ENCODE measurements at regions not wholly inside any gene's neighbourhood (a gene's known extent, or its start where the extent isn't known, plus 50 kb on each side); places are given as distances from the start of the nearest gene placed in this dataset.

DNA sequence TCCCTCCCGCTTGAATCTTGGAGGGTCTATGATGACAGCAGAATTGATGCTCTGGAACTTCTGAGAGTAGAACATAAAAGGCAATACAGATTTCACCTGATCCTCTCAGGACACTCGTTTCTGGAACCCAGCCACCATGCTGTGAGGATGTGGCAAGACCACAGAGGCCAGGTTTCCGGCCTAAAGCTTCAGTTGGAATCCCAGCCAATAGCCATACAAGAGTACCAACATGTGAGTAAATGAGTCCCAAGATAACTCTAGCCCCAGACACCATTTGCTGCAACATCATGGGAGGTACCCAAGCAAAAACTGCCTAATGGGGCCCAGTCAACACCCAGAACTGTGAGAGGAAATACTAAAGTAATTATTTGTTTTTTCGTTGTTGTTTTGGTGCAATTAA is 65.7 kb upstream of the MARCHF11 start:
- H3K4me3 ChIP-seq (ENCODE audit: low read depth, low read length) = no peak overlapping the region
- TF ChIP-seq CTCF (IDR thresholded peaks at IDR 0.05; ENCODE audit: insufficient read depth, low read depth, low read length, missing control alignments) = no peak
- DNase-seq (ENCODE audit: low read depth) = no peak

GRCh38 chr5:16238018-16238417 is 58.4 kb upstream of the MARCHF11 start:
- TF ChIP-seq CTCF (IDR thresholded peaks at IDR 0.05; ENCODE audit: insufficient read depth, low read depth, low read length, missing control alignments) = no peak
- H3K4me3 ChIP-seq (ENCODE audit: low read depth, low read length) = no peak overlapping the region
- DNase-seq (ENCODE audit: low read depth) = no peak

DNA sequence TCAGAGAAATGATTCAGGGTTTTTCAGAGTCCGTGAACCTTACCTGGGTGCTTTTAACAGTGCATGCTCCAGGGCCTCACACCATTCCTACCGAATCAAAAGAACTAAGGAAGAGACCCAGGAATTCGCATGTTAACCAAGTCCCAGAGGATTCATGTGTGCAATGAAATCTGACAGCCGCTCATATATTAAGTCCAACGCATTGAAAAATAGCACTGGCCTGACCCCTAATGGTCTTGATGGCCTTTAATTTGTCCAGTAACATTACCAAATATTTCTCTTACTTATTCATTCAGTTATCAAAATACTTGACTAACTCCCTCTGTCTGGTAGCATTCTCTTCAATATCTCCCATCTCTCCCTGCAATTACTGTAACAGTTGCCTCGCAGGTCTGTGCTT is 55.0 kb upstream of the MARCHF11 start:
- H3K4me3 ChIP-seq (ENCODE audit: low read depth, low read length) = no peak overlapping the region
- no peak for TF ChIP-seq CTCF (IDR thresholded peaks at IDR 0.05; ENCODE audit: insufficient read depth, low read depth, low read length, missing control alignments)
- DNase-seq (ENCODE audit: low read depth) = no peak

- H3K4me3 ChIP-seq (ENCODE audit: low read depth, low read length) = no peak overlapping the region
- TF ChIP-seq CTCF (IDR thresholded peaks at IDR 0.05; ENCODE audit: insufficient read depth, low read depth, low read length, missing control alignments) = no peak
- DNase-seq (ENCODE audit: low read depth) = no peak
These were observed 54.1 kb upstream of the MARCHF11 start for GRCh38 chr5:16233730-16234129.

DNA sequence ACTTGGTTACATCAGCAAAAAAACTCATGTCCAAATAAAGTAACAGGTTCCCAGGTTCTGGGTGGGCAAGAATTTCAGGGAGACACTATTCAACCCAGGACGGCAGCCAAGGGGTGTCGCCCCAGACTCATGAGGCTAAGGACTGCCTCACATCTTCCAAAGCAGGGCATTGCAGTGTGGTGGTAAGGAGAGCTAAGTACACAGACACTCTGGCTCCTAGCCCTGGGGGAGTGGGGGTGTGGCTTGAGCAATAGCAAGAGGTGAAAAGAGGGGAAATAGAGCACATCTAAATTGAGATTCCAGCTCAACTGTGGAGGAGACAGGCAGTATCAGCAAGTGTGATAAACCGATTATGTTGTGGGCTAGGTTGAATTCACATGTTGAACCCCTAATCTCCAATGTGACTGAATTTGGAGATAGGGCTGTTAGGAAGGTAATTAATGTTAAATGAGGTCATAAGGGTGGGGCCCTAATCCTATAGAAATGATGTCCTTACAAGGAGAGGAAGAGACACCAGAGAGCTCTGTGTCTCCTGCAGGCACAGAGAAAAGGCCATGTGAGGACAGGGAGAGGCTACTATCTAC is 49.9 kb upstream of the MARCHF11 start:
- no peak for TF ChIP-seq CTCF (IDR thresholded peaks at IDR 0.05; ENCODE audit: insufficient read depth, low read depth, low read length, missing control alignments)
- no peak for DNase-seq (ENCODE audit: low read depth)
- no peak overlapping the region for H3K4me3 ChIP-seq (ENCODE audit: low read depth, low read length)
